Nephron (organoid): ENCODE measurements at regions not wholly inside any gene's neighbourhood (a gene's known extent, or its start where the extent isn't known, plus 50 kb on each side); places are given as distances from the start of the nearest gene placed in this dataset.

ENCODE experiments used
- H3K27ac Mint-ChIP-seq, 3 experiments: 2 replicates each; pipeline ENCODE4 v1.8.0; 2020; ENCODE audit warnings: mixed read lengths in 3 of 3, mild to moderate bottlenecking in 2 of 3, moderate library complexity in 1 of 3
- H3K27me3 Mint-ChIP-seq: 2 replicates; pipeline ENCODE4 v1.8.0; 2021; ENCODE audit warnings: low read depth, mild to moderate bottlenecking, moderate library complexity, mixed read lengths
- H3K36me3 Mint-ChIP-seq: 2 replicates; pipeline ENCODE4 v1.8.0; 2020; ENCODE audit warnings: low read depth, mixed read lengths
- H3K4me1 Mint-ChIP-seq: 2 replicates; pipeline ENCODE4 v1.8.0; 2020; ENCODE audit warnings: mixed read lengths
- H3K4me3 Mint-ChIP-seq, 3 experiments: 2 replicates each; pipeline ENCODE4 v1.8.0; 2020; ENCODE audit warnings: mild to moderate bottlenecking in 3 of 3, mixed read lengths in 3 of 3, moderate library complexity in 2 of 3
- H3K9me3 Mint-ChIP-seq: 2 replicates; pipeline ENCODE4 v1.8.0; 2020; ENCODE audit warnings: mixed read lengths
- TF ChIP-seq, protein P1 (sequence below), 3 experiments: fragments of 200-600 bp; sonication (generic); IDR thresholded peaks; one replicate each; pipeline ENCODE4 v1.5.0; 2021; ENCODE audit warnings: antibody characterized with exemption in 3 of 3; ENCODE audit not compliant: unreplicated experiment in 3 of 3

DNA sequence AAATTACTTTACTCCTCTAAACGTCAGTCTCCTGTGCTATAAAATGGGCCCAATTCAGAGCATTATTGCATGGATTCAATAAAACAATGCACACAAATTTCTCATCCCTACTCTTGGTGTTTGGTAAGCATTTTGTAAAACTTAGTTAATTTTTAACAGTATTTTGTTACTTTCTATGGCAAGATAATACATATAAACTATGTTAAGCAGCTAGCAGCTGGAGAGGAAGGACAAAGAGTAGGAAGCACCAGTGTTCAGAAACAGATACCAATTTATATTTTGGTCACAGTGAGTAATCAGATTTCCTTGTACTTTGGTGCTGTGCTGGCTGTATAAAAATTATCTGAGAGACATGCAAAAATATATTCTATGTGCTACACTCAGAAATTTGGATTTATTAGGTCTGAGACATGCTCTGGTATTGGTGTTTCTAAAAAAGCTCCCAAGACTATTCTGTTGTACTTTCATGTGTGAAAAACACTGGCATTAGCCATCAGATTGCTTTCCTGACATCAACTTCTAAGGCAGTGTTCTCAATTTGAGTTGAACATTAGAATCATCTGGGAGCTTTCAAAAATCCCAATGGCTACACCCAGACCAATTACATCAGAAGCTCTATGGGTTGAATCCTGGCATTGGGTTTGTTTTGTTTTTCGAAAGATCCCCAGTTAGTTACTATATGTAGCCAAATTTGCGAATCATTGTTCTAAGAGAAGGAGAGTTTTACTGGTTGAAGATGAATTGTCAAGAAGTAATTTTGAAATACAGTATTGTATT, 100.3 kb upstream of the C1orf87 start:
- H3K4me1 Mint-ChIP-seq: no peaks in the 10 kb centered on the region
- TF ChIP-seq, protein P1, sequence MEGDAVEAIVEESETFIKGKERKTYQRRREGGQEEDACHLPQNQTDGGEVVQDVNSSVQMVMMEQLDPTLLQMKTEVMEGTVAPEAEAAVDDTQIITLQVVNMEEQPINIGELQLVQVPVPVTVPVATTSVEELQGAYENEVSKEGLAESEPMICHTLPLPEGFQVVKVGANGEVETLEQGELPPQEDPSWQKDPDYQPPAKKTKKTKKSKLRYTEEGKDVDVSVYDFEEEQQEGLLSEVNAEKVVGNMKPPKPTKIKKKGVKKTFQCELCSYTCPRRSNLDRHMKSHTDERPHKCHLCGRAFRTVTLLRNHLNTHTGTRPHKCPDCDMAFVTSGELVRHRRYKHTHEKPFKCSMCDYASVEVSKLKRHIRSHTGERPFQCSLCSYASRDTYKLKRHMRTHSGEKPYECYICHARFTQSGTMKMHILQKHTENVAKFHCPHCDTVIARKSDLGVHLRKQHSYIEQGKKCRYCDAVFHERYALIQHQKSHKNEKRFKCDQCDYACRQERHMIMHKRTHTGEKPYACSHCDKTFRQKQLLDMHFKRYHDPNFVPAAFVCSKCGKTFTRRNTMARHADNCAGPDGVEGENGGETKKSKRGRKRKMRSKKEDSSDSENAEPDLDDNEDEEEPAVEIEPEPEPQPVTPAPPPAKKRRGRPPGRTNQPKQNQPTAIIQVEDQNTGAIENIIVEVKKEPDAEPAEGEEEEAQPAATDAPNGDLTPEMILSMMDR (IDR thresholded peaks at IDR 0.05; ENCODE audit: unreplicated experiment in 3 of 3): no peak
- H3K36me3 Mint-ChIP-seq: no peaks in the 10 kb centered on the region
- no peaks in the 10 kb centered on the region for H3K27me3 Mint-ChIP-seq
- peaks cover 3% of the 10 kb centered on the region for H3K9me3 Mint-ChIP-seq
- H3K27ac Mint-ChIP-seq: no peak overlapping the region
- no peak overlapping the region for H3K4me3 Mint-ChIP-seq

DNA sequence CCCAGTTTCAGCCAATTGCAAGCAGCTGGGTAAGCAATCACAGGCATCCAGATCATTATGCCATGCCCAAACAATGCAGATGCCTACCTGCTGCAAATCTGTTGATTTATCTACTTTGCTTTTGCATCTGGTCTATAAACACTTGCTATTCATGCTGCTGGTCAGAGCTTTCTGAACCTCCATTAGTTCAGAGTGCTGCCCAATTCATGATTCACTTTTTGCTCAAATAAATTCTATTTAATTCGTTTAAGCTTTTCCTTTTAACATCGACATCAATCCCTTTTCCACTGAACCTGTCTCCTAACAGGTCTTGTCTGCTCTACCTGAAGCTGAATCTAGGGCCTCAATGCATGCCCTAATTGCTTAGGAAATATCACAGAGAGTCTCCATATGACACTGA, 99.4 kb upstream of the C1orf87 start:
- Mint-ChIP-seq H3K27me3 (no peaks in the 10 kb centered on the region), H3K4me1 (no peaks in the 10 kb centered on the region), H3K9me3 (peaks cover 3% of the 10 kb centered on the region), H3K36me3 (no peaks in the 10 kb centered on the region), H3K4me3 (no peak overlapping the region), H3K27ac (no peak overlapping the region)
- TF ChIP-seq, protein P1 (IDR thresholded peaks at IDR 0.05; ENCODE audit: unreplicated experiment in 3 of 3): no peak

DNA sequence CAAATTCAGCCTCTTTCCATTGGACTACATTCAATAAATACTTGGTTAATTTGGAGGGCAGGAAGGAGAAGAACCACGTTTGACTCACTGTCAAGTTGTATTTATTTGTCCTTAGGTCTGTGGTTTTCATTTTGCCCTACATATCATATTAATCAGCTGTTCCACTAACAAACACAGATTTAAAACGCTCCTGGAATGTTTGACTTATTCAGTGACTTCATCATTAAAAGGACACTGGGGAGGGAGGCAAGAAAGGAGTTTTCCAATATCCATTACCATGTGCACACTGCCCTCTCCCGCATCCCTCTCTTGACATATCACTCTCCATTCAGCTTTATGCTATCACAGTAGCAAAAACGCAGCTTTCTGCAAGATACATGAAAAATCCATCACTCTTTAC, 98.2 kb upstream of the C1orf87 start:
- Mint-ChIP-seq H3K4me1 (no peaks in the 10 kb centered on the region), H3K27ac (no peak overlapping the region), H3K9me3 (peaks cover 3% of the 10 kb centered on the region), H3K4me3 (no peak overlapping the region), H3K27me3 (no peaks in the 10 kb centered on the region), H3K36me3 (no peaks in the 10 kb centered on the region)
- TF ChIP-seq, protein P1 (IDR thresholded peaks at IDR 0.05; ENCODE audit: unreplicated experiment in 3 of 3): no peak

DNA sequence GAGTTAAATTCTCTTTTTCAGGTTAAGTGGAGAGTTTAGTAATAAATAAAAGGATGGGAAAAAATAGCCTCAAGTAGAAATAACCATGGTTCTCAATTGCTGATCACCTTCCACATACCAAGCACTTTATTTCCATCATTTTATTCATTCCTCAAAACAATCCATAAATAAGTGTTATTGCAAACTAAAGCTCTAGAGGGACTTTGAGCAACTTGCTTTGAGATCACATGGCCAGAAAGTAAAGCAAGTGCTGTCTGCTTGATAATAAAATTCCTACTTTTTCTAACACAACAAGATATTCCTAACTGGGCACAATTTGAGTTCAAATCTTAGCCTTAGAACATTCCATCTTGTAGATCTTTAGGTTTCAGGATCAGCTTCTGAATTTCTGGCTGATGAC, 97.1 kb upstream of the C1orf87 start:
- Mint-ChIP-seq H3K9me3 (peaks cover 3% of the 10 kb centered on the region), H3K4me3 (no peak overlapping the region), H3K36me3 (no peaks in the 10 kb centered on the region), H3K27ac (no peak overlapping the region), H3K4me1 (no peaks in the 10 kb centered on the region), H3K27me3 (no peaks in the 10 kb centered on the region)
- TF ChIP-seq, protein P1 (IDR thresholded peaks at IDR 0.05; ENCODE audit: unreplicated experiment in 3 of 3): no peak

DNA sequence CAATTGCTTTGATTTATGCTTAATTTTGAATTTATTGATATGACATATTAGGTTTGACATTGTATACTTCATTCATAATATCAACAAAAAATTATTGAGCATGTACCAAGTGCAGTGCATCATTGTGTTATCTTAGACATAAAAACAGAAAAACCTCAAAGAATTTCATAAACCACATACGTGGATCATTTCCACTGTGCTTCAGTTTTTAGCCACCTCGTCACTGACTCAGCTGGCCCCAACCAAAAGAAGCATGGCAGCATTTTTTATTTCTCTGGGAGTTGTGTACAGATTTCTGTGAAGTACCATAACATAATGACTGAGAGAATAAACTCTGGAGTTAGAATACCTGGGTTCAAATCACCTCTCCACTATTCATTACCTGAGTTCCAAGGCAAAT, 95.6 kb upstream of the C1orf87 start:
- Mint-ChIP-seq H3K4me3 (no peak overlapping the region), H3K27ac (no peak overlapping the region), H3K9me3 (peaks cover 3% of the 10 kb centered on the region), H3K36me3 (no peaks in the 10 kb centered on the region), H3K27me3 (no peaks in the 10 kb centered on the region), H3K4me1 (no peaks in the 10 kb centered on the region)
- TF ChIP-seq, protein P1 (IDR thresholded peaks at IDR 0.05; ENCODE audit: unreplicated experiment in 3 of 3): no peak

DNA sequence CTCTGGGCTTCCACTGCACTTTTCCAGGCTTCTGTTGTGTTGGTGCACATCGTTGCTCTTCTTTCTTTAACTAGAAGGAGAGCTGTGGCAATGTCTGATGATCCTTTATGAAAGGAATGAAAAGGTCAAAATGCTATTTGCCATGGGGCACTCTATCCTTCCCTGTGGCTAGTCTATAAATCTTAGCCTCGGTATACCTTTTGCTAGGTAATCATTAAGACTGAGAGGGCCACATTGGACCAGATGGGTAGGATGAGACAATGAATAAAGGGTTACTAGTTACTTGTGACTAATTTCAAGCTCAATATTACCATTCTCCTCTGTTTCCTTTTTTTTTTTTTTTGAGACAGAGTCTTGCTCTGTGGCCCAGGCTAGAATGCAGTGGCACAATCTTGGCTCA, 89.4 kb upstream of the C1orf87 start:
- Mint-ChIP-seq H3K9me3 (no peaks in the 10 kb centered on the region), H3K4me1 (no peaks in the 10 kb centered on the region), H3K4me3 (no peak overlapping the region), H3K27me3 (peaks cover 4% of the 10 kb centered on the region), H3K36me3 (no peaks in the 10 kb centered on the region), H3K27ac (no peak overlapping the region)
- TF ChIP-seq, protein P1 (IDR thresholded peaks at IDR 0.05; ENCODE audit: unreplicated experiment in 3 of 3): no peak
